ENCODE measurements at regions not wholly inside any gene's neighbourhood (a gene's known extent, or its start where the extent isn't known, plus 50 kb on each side); places are given as distances from the start of the nearest gene placed in this dataset.
"Not testable (repeated sequence)": the region's sequence is repeated elsewhere in the genome, so short reads cannot be mapped to it uniquely, and the experiment has no call there.

- H3K36me3 ChIP-seq (ENCODE audit: control insufficient read depth, insufficient read depth, low read length) = no peaks in the 10 kb centered on the region
- peaks cover 3% of the 10 kb centered on the region for H3K9me3 ChIP-seq (ENCODE audit: control insufficient read depth, insufficient read depth, low read length)
- H3K4me3 ChIP-seq (ENCODE audit: low read depth, low read length) = no peak overlapping the region
- H3K4me1 ChIP-seq (ENCODE audit: control insufficient read depth, insufficient read depth, low read length) = no peaks in the 10 kb centered on the region
- no peaks in the 10 kb centered on the region for H3K27me3 ChIP-seq (ENCODE audit: control insufficient read depth, insufficient read depth, low read length)
- H3K9ac ChIP-seq (ENCODE audit: low read depth, low read length) = no peak overlapping the region
Observed at GRCh38 chr10:17538941-17539340, 78.2 kb downstream of the HACD1 start.

- H3K4me3 ChIP-seq (ENCODE audit: low read depth, low read length) = no peak overlapping the region
- H3K27me3 ChIP-seq (ENCODE audit: control insufficient read depth, insufficient read depth, low read length) = no peaks in the 10 kb centered on the region
Observed at GRCh38 chr10:17537281-17537680, 79.9 kb downstream of the HACD1 start.

GRCh38 chr10:17536221-17536620, 81.0 kb downstream of the HACD1 start:
- H3K9ac ChIP-seq (ENCODE audit: low read depth, low read length) = no peak overlapping the region
- H3K4me1 ChIP-seq (ENCODE audit: control insufficient read depth, insufficient read depth, low read length) = no peaks in the 10 kb centered on the region
- no peak overlapping the region for H3K4me3 ChIP-seq (ENCODE audit: low read depth, low read length)
- no peaks in the 10 kb centered on the region for H3K9me3 ChIP-seq (ENCODE audit: control insufficient read depth, insufficient read depth, low read length)
- H3K27me3 ChIP-seq (ENCODE audit: control insufficient read depth, insufficient read depth, low read length) = no peaks in the 10 kb centered on the region
- H3K36me3 ChIP-seq (ENCODE audit: control insufficient read depth, insufficient read depth, low read length) = no peaks in the 10 kb centered on the region

More at GRCh38 chr10:17537281-17537680, 79.9 kb downstream of the HACD1 start:
- no peaks in the 10 kb centered on the region for H3K4me1 ChIP-seq (ENCODE audit: control insufficient read depth, insufficient read depth, low read length)
- no peaks in the 10 kb centered on the region for H3K36me3 ChIP-seq (ENCODE audit: control insufficient read depth, insufficient read depth, low read length)
- no peaks in the 10 kb centered on the region for H3K9me3 ChIP-seq (ENCODE audit: control insufficient read depth, insufficient read depth, low read length)
- H3K9ac ChIP-seq (ENCODE audit: low read depth, low read length) = no peak overlapping the region

GRCh38 chr10:17533731-17534130, 79.3 kb upstream of the ST8SIA6 start:
- no peak overlapping the region for H3K4me3 ChIP-seq (ENCODE audit: low read depth, low read length)
- no peaks in the 10 kb centered on the region for H3K36me3 ChIP-seq (ENCODE audit: control insufficient read depth, insufficient read depth, low read length)
- H3K9ac ChIP-seq (ENCODE audit: low read depth, low read length) = no peak overlapping the region
- H3K27me3 ChIP-seq (ENCODE audit: control insufficient read depth, insufficient read depth, low read length) = no peaks in the 10 kb centered on the region
- no peaks in the 10 kb centered on the region for H3K9me3 ChIP-seq (ENCODE audit: control insufficient read depth, insufficient read depth, low read length)
- H3K4me1 ChIP-seq (ENCODE audit: control insufficient read depth, insufficient read depth, low read length) = no peaks in the 10 kb centered on the region

DNA sequence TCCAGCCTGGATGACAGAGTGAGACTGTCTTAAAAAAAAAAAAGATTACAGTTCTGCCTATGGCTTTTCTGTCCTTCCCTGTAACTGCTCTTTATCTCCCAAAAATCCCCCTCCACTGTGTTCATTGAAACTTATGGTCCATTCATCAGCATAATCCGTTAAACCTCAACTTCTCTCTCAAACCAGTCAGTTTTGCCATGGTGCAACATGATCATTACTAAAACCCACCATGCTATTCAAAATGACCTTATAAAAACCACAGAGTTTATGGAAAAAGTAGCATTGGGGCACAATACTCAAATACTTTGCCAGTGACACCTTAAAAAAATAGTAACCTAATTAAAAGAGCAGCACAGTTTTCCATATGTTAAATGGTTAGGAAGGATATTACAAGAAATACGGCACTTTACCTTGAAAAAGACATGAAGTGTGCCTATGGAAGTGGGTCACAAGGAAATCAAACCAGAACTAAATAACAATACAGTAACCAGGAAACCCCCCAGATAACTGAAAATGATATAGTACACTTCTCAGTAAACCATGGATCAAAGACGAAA, 74.0 kb upstream of the ST8SIA6 start:
- H3K9me3 ChIP-seq (ENCODE audit: control insufficient read depth, insufficient read depth, low read length) = no peaks in the 10 kb centered on the region
- peaks cover 8% of the 10 kb centered on the region for H3K4me1 ChIP-seq (ENCODE audit: control insufficient read depth, insufficient read depth, low read length)
- no peaks in the 10 kb centered on the region for H3K27me3 ChIP-seq (ENCODE audit: control insufficient read depth, insufficient read depth, low read length)
- no peaks in the 10 kb centered on the region for H3K36me3 ChIP-seq (ENCODE audit: control insufficient read depth, insufficient read depth, low read length)
- H3K9ac ChIP-seq (ENCODE audit: low read depth, low read length) = no peak overlapping the region
- H3K4me3 ChIP-seq (ENCODE audit: low read depth, low read length) = no peak overlapping the region

DNA sequence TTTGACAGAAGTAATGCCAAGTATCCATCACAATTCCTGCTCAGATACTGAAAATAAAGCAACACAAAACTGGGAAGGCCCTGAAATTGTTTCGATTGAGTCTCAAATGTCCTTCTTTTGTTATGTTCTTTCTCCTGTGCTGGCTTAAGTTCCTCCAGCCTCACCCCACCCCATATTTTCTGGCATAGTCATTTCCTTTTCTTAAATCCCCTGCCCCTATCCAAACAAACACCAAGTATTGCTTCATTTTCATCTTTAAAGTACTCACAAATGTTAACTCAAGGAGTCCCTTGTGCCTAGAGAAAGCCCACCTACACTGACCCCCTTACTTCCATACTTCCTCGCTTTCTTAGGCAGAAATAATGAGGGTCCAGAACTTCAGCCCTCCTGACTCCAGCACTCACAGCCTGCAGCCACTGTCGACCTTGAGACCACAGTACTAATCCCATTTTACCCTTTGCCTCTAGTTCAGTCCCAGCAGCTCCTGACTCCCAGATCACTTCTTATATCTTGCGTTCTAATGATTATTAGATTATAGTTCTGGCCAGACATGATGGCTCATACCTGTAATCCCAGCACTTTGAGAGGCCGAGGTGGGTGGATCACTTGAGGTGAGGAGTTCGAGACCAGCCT, 73.2 kb upstream of the ST8SIA6 start:
- Histone ChIP-seq H3K4me3 (ENCODE audit: low read depth, low read length) (no peak overlapping the region), H3K9ac (ENCODE audit: low read depth, low read length) (peak overlapping the region; percentile 26), H3K4me1 (ENCODE audit: control insufficient read depth, insufficient read depth, low read length) (peaks cover 8% of the 10 kb centered on the region), H3K9me3 (ENCODE audit: control insufficient read depth, insufficient read depth, low read length) (no peaks in the 10 kb centered on the region), H3K27me3 (ENCODE audit: control insufficient read depth, insufficient read depth, low read length) (no peaks in the 10 kb centered on the region), H3K36me3 (ENCODE audit: control insufficient read depth, insufficient read depth, low read length) (no peaks in the 10 kb centered on the region)

GRCh38 chr10:17526571-17526970, 72.2 kb upstream of the ST8SIA6 start:
- not testable (repeated sequence) for H3K9me3 ChIP-seq (ENCODE audit: control insufficient read depth, insufficient read depth, low read length); H3K4me3 ChIP-seq (ENCODE audit: low read depth, low read length); H3K9ac ChIP-seq (ENCODE audit: low read depth, low read length); H3K4me1 ChIP-seq (ENCODE audit: control insufficient read depth, insufficient read depth, low read length); H3K36me3 ChIP-seq (ENCODE audit: control insufficient read depth, insufficient read depth, low read length); H3K27me3 ChIP-seq (ENCODE audit: control insufficient read depth, insufficient read depth, low read length)

- no peaks in the 10 kb centered on the region for H3K9me3 ChIP-seq (ENCODE audit: control insufficient read depth, insufficient read depth, low read length)
- H3K36me3 ChIP-seq (ENCODE audit: control insufficient read depth, insufficient read depth, low read length) = no peaks in the 10 kb centered on the region
- H3K4me3 ChIP-seq (ENCODE audit: low read depth, low read length) = no peak overlapping the region
- no peaks in the 10 kb centered on the region for H3K27me3 ChIP-seq (ENCODE audit: control insufficient read depth, insufficient read depth, low read length)
- H3K9ac ChIP-seq (ENCODE audit: low read depth, low read length) = no peak overlapping the region
- H3K4me1 ChIP-seq (ENCODE audit: control insufficient read depth, insufficient read depth, low read length) = peaks cover 8% of the 10 kb centered on the region
Observed at GRCh38 chr10:17523917-17524316, 69.5 kb upstream of the ST8SIA6 start.

DNA sequence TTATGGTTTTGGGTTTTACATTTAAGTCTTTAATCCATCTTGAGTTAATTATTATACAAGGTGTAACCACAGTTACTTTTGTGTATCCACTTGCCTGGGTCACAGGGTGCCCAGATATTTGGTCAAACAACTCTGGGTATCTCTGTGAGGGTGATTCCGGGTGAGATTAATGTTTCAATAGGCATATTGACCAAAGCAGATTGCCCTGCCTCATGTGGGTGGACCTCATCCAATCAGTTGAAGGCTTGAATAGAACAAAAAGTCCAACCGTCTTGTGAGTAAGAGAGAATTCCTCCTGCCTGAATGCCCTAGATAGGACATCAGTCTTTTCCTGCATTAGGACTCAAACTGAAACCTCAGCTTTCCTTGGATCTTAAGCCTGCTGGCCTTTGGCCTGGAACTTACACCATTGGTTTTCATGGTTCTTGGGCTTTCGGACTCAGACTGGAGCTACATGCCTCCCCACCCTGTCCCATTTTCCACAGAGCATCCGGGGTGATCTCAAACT, 68.9 kb upstream of the ST8SIA6 start:
- H3K36me3 ChIP-seq (ENCODE audit: control insufficient read depth, insufficient read depth, low read length) = no peaks in the 10 kb centered on the region
- H3K9ac ChIP-seq (ENCODE audit: low read depth, low read length) = no peak overlapping the region
- H3K4me1 ChIP-seq (ENCODE audit: control insufficient read depth, insufficient read depth, low read length) = peaks cover 4% of the 10 kb centered on the region
- no peaks in the 10 kb centered on the region for H3K9me3 ChIP-seq (ENCODE audit: control insufficient read depth, insufficient read depth, low read length)
- H3K27me3 ChIP-seq (ENCODE audit: control insufficient read depth, insufficient read depth, low read length) = no peaks in the 10 kb centered on the region
- H3K4me3 ChIP-seq (ENCODE audit: low read depth, low read length) = no peak overlapping the region

- H3K27me3 ChIP-seq (ENCODE audit: control insufficient read depth, insufficient read depth, low read length); H3K4me3 ChIP-seq (ENCODE audit: low read depth, low read length); H3K4me1 ChIP-seq (ENCODE audit: control insufficient read depth, insufficient read depth, low read length); H3K36me3 ChIP-seq (ENCODE audit: control insufficient read depth, insufficient read depth, low read length); H3K9ac ChIP-seq (ENCODE audit: low read depth, low read length); H3K9me3 ChIP-seq (ENCODE audit: control insufficient read depth, insufficient read depth, low read length): not testable (repeated sequence)
Observed at GRCh38 chr10:17522269-17522668, 67.9 kb upstream of the ST8SIA6 start.

GRCh38 chr10:17519457-17519856, 65.1 kb upstream of the ST8SIA6 start:
- H3K9ac ChIP-seq (ENCODE audit: low read depth, low read length) = no peak overlapping the region
- H3K9me3 ChIP-seq (ENCODE audit: control insufficient read depth, insufficient read depth, low read length) = no peaks in the 10 kb centered on the region
- H3K4me3 ChIP-seq (ENCODE audit: low read depth, low read length) = no peak overlapping the region
- no peaks in the 10 kb centered on the region for H3K4me1 ChIP-seq (ENCODE audit: control insufficient read depth, insufficient read depth, low read length)
- no peaks in the 10 kb centered on the region for H3K27me3 ChIP-seq (ENCODE audit: control insufficient read depth, insufficient read depth, low read length)
- H3K36me3 ChIP-seq (ENCODE audit: control insufficient read depth, insufficient read depth, low read length) = no peaks in the 10 kb centered on the region

DNA sequence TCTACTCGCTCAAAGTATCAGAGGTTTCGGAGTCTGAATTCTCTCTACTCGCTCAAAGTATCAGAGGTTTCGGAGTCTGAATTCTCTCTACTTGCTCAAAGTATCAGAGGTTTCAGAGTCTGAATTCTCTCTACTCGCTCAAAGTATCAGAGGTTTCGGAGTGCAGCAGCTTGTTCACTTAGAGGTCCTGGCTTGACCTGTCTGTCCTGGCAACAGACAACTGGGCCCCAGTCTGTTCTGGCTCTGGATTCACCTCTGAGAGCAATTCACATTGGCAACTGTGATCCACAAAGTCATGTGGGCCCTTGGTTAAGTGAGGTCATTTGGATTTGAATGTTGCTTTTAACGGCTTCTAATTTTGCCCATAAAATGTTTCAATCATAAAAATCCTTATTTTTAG, 63.9 kb upstream of the ST8SIA6 start:
- H3K27me3 ChIP-seq (ENCODE audit: control insufficient read depth, insufficient read depth, low read length) = no peaks in the 10 kb centered on the region
- H3K36me3 ChIP-seq (ENCODE audit: control insufficient read depth, insufficient read depth, low read length) = no peaks in the 10 kb centered on the region
- no peaks in the 10 kb centered on the region for H3K9me3 ChIP-seq (ENCODE audit: control insufficient read depth, insufficient read depth, low read length)
- no peak overlapping the region for H3K9ac ChIP-seq (ENCODE audit: low read depth, low read length)
- no peak overlapping the region for H3K4me3 ChIP-seq (ENCODE audit: low read depth, low read length)
- H3K4me1 ChIP-seq (ENCODE audit: control insufficient read depth, insufficient read depth, low read length) = no peaks in the 10 kb centered on the region
